Peyer's patch (tissue), 4 donors: ENCODE measurements at regions not wholly inside any gene's neighbourhood (a gene's known extent, or its start where the extent isn't known, plus 50 kb on each side); places are given as distances from the start of the nearest gene placed in this dataset.
A peak's percentile ranks its signal among the peaks of the same experiment; 100 is the strongest.

Experiments
- CTCF ChIP-seq, 6 experiments: fragments of 450-650 bp in 4 of 6; fragments of 200-600 bp in 2 of 6; sonication (generic) in 1 of 6; IDR thresholded peaks; one replicate each; pipeline ENCODE4 v1.5.1; 2017 to 2019; ENCODE audit warnings: antibody characterized with exemption in 6 of 6, mild to moderate bottlenecking in 3 of 6, moderate library complexity in 1 of 6
- POLR2A ChIP-seq, 2 donors: fragments of 450-650 bp; IDR thresholded peaks; one replicate each; pipeline ENCODE4 v1.5.1; 2017; ENCODE audit warnings: antibody characterized with exemption in 2 of 2, mild to moderate bottlenecking in 2 of 2, moderate library complexity in 2 of 2

- peak in 2 of 6 experiments; percentile 11 to 18 for TF ChIP-seq CTCF (IDR thresholded peaks at IDR 0.05)
- TF ChIP-seq POLR2A (IDR thresholded peaks at IDR 0.05) = no peak
These were observed 314.6 kb downstream of the GRIN2B start for GRCh38 chr12:13666806-13667205.
